ENCODE measurements at regions not wholly inside any gene's neighbourhood (a gene's known extent, or its start where the extent isn't known, plus 50 kb on each side); places are given as distances from the start of the nearest gene placed in this dataset.
A peak's percentile ranks its signal among the peaks of the same experiment; 100 is the strongest.

- no peak for DNase-seq (ENCODE audit: low spot score)
Observed at GRCh38 chr5:74094096-74094781, 468.2 kb downstream of the ARHGEF28 start.

DNA sequence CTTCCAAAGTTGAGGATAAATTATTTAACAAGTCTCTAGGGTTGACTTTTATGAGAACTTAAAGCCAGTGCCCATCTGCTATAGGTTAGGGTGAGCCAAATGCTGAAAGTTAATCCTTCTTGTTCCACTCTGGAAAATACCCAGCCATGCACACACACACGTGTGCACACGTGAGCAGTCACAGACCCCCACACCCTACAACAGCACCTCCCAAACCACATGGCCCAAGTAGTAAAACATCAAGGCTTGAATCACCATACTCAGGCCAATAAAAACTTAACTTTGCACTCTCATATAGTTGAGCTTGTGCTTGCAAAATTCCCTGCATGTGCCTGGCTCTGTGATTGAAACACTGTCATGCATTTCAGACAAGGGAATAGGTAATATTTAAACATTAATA lies 467.6 kb downstream of the ARHGEF28 start:
- DNase-seq (ENCODE audit: low spot score) = no peak

GRCh38 chr5:74092766-74093165 lies 466.8 kb downstream of the ARHGEF28 start:
- DNase-seq (ENCODE audit: low spot score) = no peak

GRCh38 chr5:74085782-74086181 lies 459.8 kb downstream of the ARHGEF28 start:
- DNase-seq (ENCODE audit: low spot score) = no peak

- no peak for DNase-seq (ENCODE audit: low spot score)
Observed at GRCh38 chr5:74085186-74085585, 459.2 kb downstream of the ARHGEF28 start.

DNA sequence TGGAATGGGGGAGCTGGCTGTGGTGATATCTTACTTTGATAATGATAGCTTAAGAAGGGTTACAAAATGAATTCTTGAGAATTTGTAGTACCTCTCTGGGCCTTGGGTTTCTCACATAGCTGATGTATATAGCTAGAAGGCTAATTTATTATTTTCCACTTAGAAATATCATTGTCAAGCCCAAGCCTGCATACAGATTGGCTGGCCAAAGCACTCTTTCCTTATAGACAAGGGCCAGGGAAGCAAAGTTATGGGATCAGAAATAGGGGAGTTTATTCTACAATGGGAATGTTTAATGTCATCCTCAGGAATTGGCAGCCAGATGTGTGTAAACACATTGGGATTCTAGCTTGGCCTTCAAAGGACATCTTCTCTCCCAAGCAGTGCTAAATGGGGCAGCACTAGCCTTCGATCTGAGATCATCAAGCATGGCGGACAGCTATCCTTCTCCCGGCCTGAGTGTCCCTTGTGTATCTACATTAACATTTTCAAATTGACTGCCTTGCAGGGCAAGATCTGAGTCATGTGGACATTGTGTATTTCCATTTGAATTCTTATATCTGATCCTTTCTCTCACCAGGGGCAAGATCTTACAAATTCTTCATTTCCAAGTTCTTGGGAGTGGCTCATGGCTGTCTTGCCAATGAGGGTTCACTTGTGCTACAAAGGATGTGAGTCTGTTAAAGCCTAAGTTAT lies 457.2 kb downstream of the ARHGEF28 start:
- DNase-seq (ENCODE audit: low spot score) = no peak

GRCh38 chr5:74082512-74083055 lies 456.6 kb downstream of the ARHGEF28 start:
- DNase-seq (ENCODE audit: low spot score) = no peak

- no peak for DNase-seq (ENCODE audit: low spot score)
Observed at GRCh38 chr5:74081126-74081525, 455.1 kb downstream of the ARHGEF28 start.

- no peak for DNase-seq (ENCODE audit: low spot score)
Observed at GRCh38 chr5:74079971-74080556, 454.1 kb downstream of the ARHGEF28 start.

DNA sequence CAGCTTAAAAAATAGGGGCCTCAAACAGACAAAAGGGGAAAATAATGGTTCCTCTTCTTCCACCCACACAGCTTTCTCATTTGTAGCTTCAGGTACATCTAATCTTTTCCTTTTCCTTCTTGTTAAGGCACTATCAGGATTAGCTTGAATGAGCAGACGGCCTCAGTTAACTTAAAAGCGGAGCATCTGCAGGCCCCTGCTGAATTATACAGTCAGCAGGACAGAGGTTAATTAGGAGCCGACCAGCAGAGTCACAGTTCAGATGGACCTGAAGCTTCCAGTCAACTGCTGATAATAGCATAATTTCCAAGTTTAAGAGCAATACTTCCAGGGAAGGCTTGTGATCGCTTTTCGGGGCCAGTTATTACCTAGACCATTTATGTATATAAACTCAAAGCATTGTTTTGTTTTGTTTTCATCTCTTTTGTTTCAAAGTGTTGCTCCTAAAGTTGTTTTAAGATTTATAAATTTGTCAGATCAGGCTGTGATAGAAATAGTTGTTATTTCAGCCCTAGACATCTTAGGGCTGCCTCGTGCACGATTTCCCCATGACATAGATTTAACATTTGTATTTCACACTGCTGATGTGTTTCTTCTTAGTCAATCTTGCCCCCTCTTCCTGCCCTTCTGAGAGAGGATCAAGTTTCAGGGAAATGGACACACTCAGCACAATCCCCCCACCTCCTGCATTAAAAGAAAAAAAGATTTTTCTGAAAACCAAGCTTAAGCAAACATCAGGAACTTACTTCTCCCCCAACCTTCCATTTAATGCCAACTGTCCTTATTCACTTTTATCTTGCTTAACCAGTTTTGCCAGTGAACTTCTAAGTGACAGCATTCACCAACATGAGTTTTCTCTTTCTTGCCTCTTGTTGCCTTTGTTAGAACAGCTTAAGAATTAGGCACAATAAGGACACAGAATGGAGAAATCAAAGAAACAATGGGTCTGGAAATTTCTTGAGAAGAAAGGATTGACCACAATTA lies 449.8 kb downstream of the ARHGEF28 start:
- DNase-seq (ENCODE audit: low spot score) = no peak

- DNase-seq (ENCODE audit: low spot score) = no peak
Observed at GRCh38 chr5:74074111-74074510, 448.1 kb downstream of the ARHGEF28 start.

DNA sequence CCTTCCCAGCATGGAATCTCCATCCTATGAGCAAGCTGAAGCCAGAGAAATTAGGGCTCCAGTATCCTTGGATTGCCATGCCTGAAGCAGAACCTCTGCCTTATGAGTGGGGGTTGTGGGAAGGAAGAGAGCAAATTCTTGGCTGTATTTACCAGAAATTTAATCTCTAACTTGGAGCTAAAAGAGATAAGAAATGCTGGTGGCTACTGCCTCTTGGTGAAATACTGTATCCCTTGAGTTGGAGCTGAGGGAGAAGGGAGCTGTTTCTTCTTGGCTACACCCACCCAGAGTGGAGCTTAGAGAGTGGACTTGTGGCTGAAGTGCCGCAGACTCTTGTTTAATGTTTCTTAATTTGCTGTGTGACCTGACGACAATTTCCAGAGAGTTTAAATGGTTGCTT lies 447.3 kb downstream of the ARHGEF28 start:
- no peak for DNase-seq (ENCODE audit: low spot score)

GRCh38 chr5:74072646-74073045 lies 446.6 kb downstream of the ARHGEF28 start:
- DNase-seq (ENCODE audit: low spot score) = no peak

GRCh38 chr5:74070766-74071165 lies 444.8 kb downstream of the ARHGEF28 start:
- no peak for DNase-seq (ENCODE audit: low spot score)

- DNase-seq (ENCODE audit: low spot score) = no peak
Observed at GRCh38 chr5:74069741-74070140, 443.7 kb downstream of the ARHGEF28 start.

DNA sequence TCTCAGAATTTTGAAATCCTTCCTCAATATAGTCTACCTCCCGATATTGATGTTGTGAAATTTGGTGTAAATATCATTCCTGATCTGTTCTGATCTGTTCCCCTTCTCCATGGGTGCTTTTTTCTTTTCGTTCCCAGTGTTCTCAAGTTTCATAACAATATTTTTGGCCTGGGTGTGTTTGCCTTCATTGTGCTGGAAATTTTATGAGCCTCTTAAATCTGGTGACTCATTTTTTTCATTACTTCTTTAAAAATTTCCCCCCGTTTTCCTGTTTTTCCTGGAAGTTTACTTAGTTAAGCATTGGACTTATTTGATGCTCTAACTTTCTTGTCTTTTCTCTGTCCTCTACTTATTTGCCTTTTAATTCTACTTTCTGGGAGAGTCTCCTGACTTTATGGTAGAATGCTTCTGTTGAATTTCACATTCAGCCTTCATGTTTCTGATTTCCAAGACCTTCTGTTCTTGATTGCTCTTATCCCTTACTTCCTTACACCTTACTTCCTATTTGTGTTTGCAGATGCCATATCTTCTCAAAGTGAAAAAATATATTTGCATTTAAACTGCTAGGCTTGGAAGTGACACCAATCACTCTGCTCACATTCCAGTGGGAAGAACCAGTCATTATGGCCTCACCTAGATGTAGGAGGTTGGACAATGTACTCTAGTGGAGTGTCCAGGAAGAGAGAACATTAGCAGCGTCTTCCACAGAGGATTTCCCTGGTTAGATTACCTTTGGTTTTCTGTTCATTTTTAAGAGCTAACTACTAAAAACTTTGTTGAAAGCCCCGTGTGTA lies 441.9 kb downstream of the ARHGEF28 start:
- no peak for DNase-seq (ENCODE audit: low spot score)

GRCh38 chr5:74064911-74065310 lies 438.9 kb downstream of the ARHGEF28 start:
- DNase-seq (ENCODE audit: low spot score) = no peak

DNA sequence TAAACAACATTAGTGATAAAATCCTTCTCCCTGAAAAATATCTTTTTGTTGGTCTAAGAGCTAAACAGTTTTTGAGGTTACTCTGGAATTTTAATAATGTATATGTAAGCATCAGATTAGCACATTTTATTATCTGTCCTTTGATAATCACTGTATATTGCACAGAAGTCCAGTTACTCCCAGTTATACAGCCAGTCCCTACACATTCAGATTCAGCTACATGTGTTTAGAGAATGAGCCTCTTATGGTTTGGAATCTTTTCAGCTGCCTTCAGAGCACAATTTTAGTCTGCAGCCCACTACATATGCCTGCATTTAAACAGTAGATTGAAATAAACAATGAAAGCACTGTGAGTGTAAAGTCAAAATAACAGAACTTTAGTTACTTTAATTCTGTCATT lies 438.2 kb downstream of the ARHGEF28 start:
- DNase-seq (ENCODE audit: low spot score) = no peak

DNA sequence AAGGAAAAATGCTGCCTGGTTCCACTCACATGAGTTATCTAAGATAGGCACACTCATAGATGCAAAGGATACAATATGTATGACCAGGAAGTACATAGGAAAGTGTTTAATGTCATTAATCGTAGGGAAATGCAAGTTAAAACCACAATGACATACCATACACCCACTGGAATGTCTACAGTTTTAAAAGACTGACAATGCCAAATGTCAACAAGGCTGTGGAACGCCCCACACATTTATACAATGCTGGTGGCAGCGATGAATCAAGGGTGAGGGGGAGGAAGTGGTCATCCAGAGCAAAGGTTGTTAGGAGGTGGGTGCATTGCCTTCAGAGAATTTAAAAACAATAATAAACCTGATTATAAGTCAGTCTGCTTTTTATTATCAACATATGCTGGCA lies 437.8 kb downstream of the ARHGEF28 start:
- peak; percentile 29 for DNase-seq (ENCODE audit: low spot score)

GRCh38 chr5:74063346-74063745 lies 437.4 kb downstream of the ARHGEF28 start:
- DNase-seq (ENCODE audit: low spot score) = no peak

- no peak for DNase-seq (ENCODE audit: low spot score)
Observed at GRCh38 chr5:74061292-74061691, 435.3 kb downstream of the ARHGEF28 start.

Data from AG20443 (cell line).